ENCODE measurements at regions not wholly inside any gene's neighbourhood (a gene's known extent, or its start where the extent isn't known, plus 50 kb on each side); places are given as distances from the start of the nearest gene placed in this dataset.

- Histone ChIP-seq H3K4me2 (ENCODE audit: low read depth, low read length, poor library complexity, severe bottlenecking) (no peak overlapping the region), H3K27ac (ENCODE audit: low read depth, low read length) (no peak overlapping the region), H3K9me3 (ENCODE audit: insufficient read depth, low read length) (no peaks in the 10 kb centered on the region), H3K79me2 (ENCODE audit: insufficient read depth, low read length) (no peaks in the 10 kb centered on the region), H3K9me2 (replicated peaks; ENCODE audit: insufficient read depth, low read length) (no peaks in the 10 kb centered on the region), H3K36me3 (ENCODE audit: low read length) (no peaks in the 10 kb centered on the region), H4K20me1 (ENCODE audit: low read depth, low read length) (no peaks in the 10 kb centered on the region), H3K4me3 (ENCODE audit: insufficient read depth, low read length, poor library complexity, severe bottlenecking) (no peak overlapping the region), H2AFZ (ENCODE audit: low read depth, low read length, severe bottlenecking) (no peak overlapping the region), H3K9ac (ENCODE audit: low read length) (no peak overlapping the region), H3F3A (ENCODE audit: insufficient read depth) (no peaks in the 10 kb centered on the region), H3K27me3 (ENCODE audit: low read length) (no peaks in the 10 kb centered on the region)
- no peak for TF ChIP-seq EZH2phosphoT487 (conservative IDR thresholded peaks at IDR 0.05; ENCODE audit: low read length)
- TF ChIP-seq CTCF (IDR thresholded peaks at IDR 0.05; ENCODE audit: insufficient read depth, low read length, poor library complexity, severe bottlenecking), result no peak
Measured at GRCh38 chr10:84938117-84938905, 609.9 kb downstream of the CCSER2 start.

GRCh38 chr10:84943541-84943940 lies 615.2 kb downstream of the CCSER2 start:
- Histone ChIP-seq H3K27me3 (ENCODE audit: low read length) (no peaks in the 10 kb centered on the region), H4K20me1 (ENCODE audit: low read depth, low read length) (no peaks in the 10 kb centered on the region), H3K9me2 (replicated peaks; ENCODE audit: insufficient read depth, low read length) (no peaks in the 10 kb centered on the region), H3F3A (ENCODE audit: insufficient read depth) (no peaks in the 10 kb centered on the region), H3K27ac (ENCODE audit: low read depth, low read length) (no peak overlapping the region), H3K9me3 (ENCODE audit: insufficient read depth, low read length) (no peaks in the 10 kb centered on the region), H3K4me2 (ENCODE audit: low read depth, low read length, poor library complexity, severe bottlenecking) (no peak overlapping the region), H3K4me3 (ENCODE audit: insufficient read depth, low read length, poor library complexity, severe bottlenecking) (no peak overlapping the region), H3K9ac (ENCODE audit: low read length) (no peak overlapping the region), H3K79me2 (ENCODE audit: insufficient read depth, low read length) (no peaks in the 10 kb centered on the region), H3K36me3 (ENCODE audit: low read length) (no peaks in the 10 kb centered on the region), H2AFZ (ENCODE audit: low read depth, low read length, severe bottlenecking) (no peak overlapping the region)
- TF ChIP-seq CTCF (IDR thresholded peaks at IDR 0.05; ENCODE audit: insufficient read depth, low read length, poor library complexity, severe bottlenecking) (no peak), EZH2phosphoT487 (conservative IDR thresholded peaks at IDR 0.05; ENCODE audit: low read length) (no peak)

- no peaks in the 10 kb centered on the region for H3K9me2 ChIP-seq (replicated peaks; ENCODE audit: insufficient read depth, low read length)
- no peak overlapping the region for H3K9ac ChIP-seq (ENCODE audit: low read length)
- no peak for TF ChIP-seq EZH2phosphoT487 (conservative IDR thresholded peaks at IDR 0.05; ENCODE audit: low read length)
- TF ChIP-seq CTCF (IDR thresholded peaks at IDR 0.05; ENCODE audit: insufficient read depth, low read length, poor library complexity, severe bottlenecking), result no peak
- H3K27ac ChIP-seq (ENCODE audit: low read depth, low read length), result no peak overlapping the region
- no peaks in the 10 kb centered on the region for H3K27me3 ChIP-seq (ENCODE audit: low read length)
- H3F3A ChIP-seq (ENCODE audit: insufficient read depth), result no peaks in the 10 kb centered on the region
- H3K79me2 ChIP-seq (ENCODE audit: insufficient read depth, low read length), result no peaks in the 10 kb centered on the region
- no peaks in the 10 kb centered on the region for H3K36me3 ChIP-seq (ENCODE audit: low read length)
- no peak overlapping the region for H2AFZ ChIP-seq (ENCODE audit: low read depth, low read length, severe bottlenecking)
- no peak overlapping the region for H3K4me3 ChIP-seq (ENCODE audit: insufficient read depth, low read length, poor library complexity, severe bottlenecking)
- no peak overlapping the region for H3K4me2 ChIP-seq (ENCODE audit: low read depth, low read length, poor library complexity, severe bottlenecking)
- no peaks in the 10 kb centered on the region for H4K20me1 ChIP-seq (ENCODE audit: low read depth, low read length)
- no peaks in the 10 kb centered on the region for H3K9me3 ChIP-seq (ENCODE audit: insufficient read depth, low read length)
Measured at GRCh38 chr10:84944187-84944586, 615.8 kb downstream of the CCSER2 start.
